Activated CD8-positive, alpha-beta T cell treated with anti-CD3 and anti-CD28 coated beads for 36 hours (primary cell): ENCODE measurements at regions not wholly inside any gene's neighbourhood (a gene's known extent, or its start where the extent isn't known, plus 50 kb on each side); places are given as distances from the start of the nearest gene placed in this dataset.

ENCODE experiments used
- ATAC-seq: fragments of 200-7000 bp; cut with Tn5 transposase; one replicate; pipeline ENCODE4 v1.10.0; 2021; ENCODE audit warnings: mild to moderate bottlenecking, moderate library complexity
- CTCF ChIA-PET: fragments of 350-600 bp; sonication (Branson Sonifier 250); formaldehyde crosslinking; loops from one replicate; lab custom pipeline; 2021; ENCODE audit warnings: antibody characterized with exemption; lab: Charles Lee
- POLR2A ChIA-PET: fragments of 350-600 bp; sonication (Branson Sonifier 250); formaldehyde crosslinking; loops from one replicate; lab custom pipeline; 2021; ENCODE audit warnings: antibody characterized with exemption; lab: Charles Lee
- DNase-seq: peaks from one replicate; pipeline ENCODE4 v3.0.0-alpha.2; 2020
- H3K27ac Mint-ChIP-seq: one replicate; pipeline ENCODE4 v1.8.0; 2021; ENCODE audit warnings: mild to moderate bottlenecking, mixed read lengths
- H3K27me3 Mint-ChIP-seq: one replicate; pipeline ENCODE4 v1.8.0; 2021; ENCODE audit warnings: mixed read lengths
- H3K36me3 Mint-ChIP-seq: one replicate; pipeline ENCODE4 v1.8.0; 2021; ENCODE audit warnings: low read depth, mixed read lengths
- H3K4me1 Mint-ChIP-seq: one replicate; pipeline ENCODE4 v1.8.0; 2021; ENCODE audit warnings: low read depth, mixed read lengths
- H3K4me3 Mint-ChIP-seq: one replicate; pipeline ENCODE4 v1.8.0; 2021; ENCODE audit warnings: mild to moderate bottlenecking, moderate library complexity, mixed read lengths
- H3K9me3 Mint-ChIP-seq: one replicate; pipeline ENCODE4 v1.8.0; 2021; ENCODE audit warnings: mixed read lengths
- CTCF ChIP-seq: fragments of 200-600 bp; IDR thresholded peaks from one replicate; pipeline ENCODE4 v1.8.0; 2022; ENCODE audit warnings: antibody characterized with exemption, mild to moderate bottlenecking
- intact Hi-C: fragments of 100-400 bp; cut with micrococcal nuclease; formaldehyde crosslinking; loops from one replicate; pipeline ENCODE4 v1.10.0; 2022

GRCh38 chr3:110925798-110926197, 145.8 kb upstream of the NECTIN3 start:
- ChIA-PET CTCF (interaction anchor here (0.8 kb wide), 1 partner anchor 11 kb away, joined by 4 read pairs; no protein-coding TSS in a partner anchor), POLR2A (interaction anchor here (0.7 to 0.8 kb wide), 2 partner anchors 18 to 769 kb away, joined by 3 read pairs; no protein-coding TSS in a partner anchor)
- DNase-seq (no peak), ATAC-seq (no peak)
- no peak overlapping the region for H3K27ac Mint-ChIP-seq
- no peaks in the 10 kb centered on the region for H3K9me3 Mint-ChIP-seq
- peaks cover 11% of the 10 kb centered on the region for H3K27me3 Mint-ChIP-seq
- intact Hi-C loops = no loop called here
- H3K4me3 Mint-ChIP-seq = no peak overlapping the region
- no peaks in the 10 kb centered on the region for H3K4me1 Mint-ChIP-seq
- H3K36me3 Mint-ChIP-seq = no peaks in the 10 kb centered on the region
- no peak for TF ChIP-seq CTCF

- no peak overlapping the region for H3K4me3 Mint-ChIP-seq
- no peaks in the 10 kb centered on the region for H3K36me3 Mint-ChIP-seq
- H3K27me3 Mint-ChIP-seq = peaks cover 11% of the 10 kb centered on the region
- H3K4me1 Mint-ChIP-seq = no peaks in the 10 kb centered on the region
- ATAC-seq = no peak
- CTCF ChIA-PET = no interaction called here
- POLR2A ChIA-PET = no interaction called here
- TF ChIP-seq CTCF = no peak
- H3K9me3 Mint-ChIP-seq = no peaks in the 10 kb centered on the region
- intact Hi-C loops = no loop called here
- H3K27ac Mint-ChIP-seq = no peak overlapping the region
- DNase-seq = no peak
Observed at GRCh38 chr3:110928016-110928662, 143.5 kb upstream of the NECTIN3 start.

GRCh38 chr3:110929816-110930215, 141.8 kb upstream of the NECTIN3 start:
- intact Hi-C loops = no loop called here
- TF ChIP-seq CTCF = no peak
- ChIA-PET CTCF (no interaction called here), POLR2A (no interaction called here)
- Mint-ChIP-seq H3K4me3 (no peak overlapping the region), H3K27me3 (peaks cover 7% of the 10 kb centered on the region), H3K36me3 (no peaks in the 10 kb centered on the region), H3K27ac (no peak overlapping the region), H3K9me3 (no peaks in the 10 kb centered on the region), H3K4me1 (no peaks in the 10 kb centered on the region)
- no peak for ATAC-seq
- DNase-seq = no peak

GRCh38 chr3:110932567-110932966, 139.0 kb upstream of the NECTIN3 start:
- no peaks in the 10 kb centered on the region for H3K9me3 Mint-ChIP-seq
- CTCF ChIA-PET = no interaction called here
- no peak overlapping the region for H3K4me3 Mint-ChIP-seq
- DNase-seq (no peak), ATAC-seq (no peak)
- peaks cover 7% of the 10 kb centered on the region for H3K27me3 Mint-ChIP-seq
- intact Hi-C loops = no loop called here
- no peaks in the 10 kb centered on the region for H3K36me3 Mint-ChIP-seq
- POLR2A ChIA-PET = no interaction called here
- TF ChIP-seq CTCF = no peak
- no peak overlapping the region for H3K27ac Mint-ChIP-seq
- H3K4me1 Mint-ChIP-seq = no peaks in the 10 kb centered on the region

GRCh38 chr3:110933821-110934426, 137.7 kb upstream of the NECTIN3 start:
- DNase-seq = no peak
- Mint-ChIP-seq H3K27ac (no peak overlapping the region), H3K36me3 (no peaks in the 10 kb centered on the region), H3K27me3 (peaks cover 7% of the 10 kb centered on the region), H3K9me3 (no peaks in the 10 kb centered on the region), H3K4me1 (no peaks in the 10 kb centered on the region), H3K4me3 (no peak overlapping the region)
- no peak for TF ChIP-seq CTCF
- CTCF ChIA-PET = no interaction called here
- no peak for ATAC-seq
- intact Hi-C loops = no loop called here
- POLR2A ChIA-PET = no interaction called here
